ENCODE measurements at regions not wholly inside any gene's neighbourhood (a gene's known extent, or its start where the extent isn't known, plus 50 kb on each side); places are given as distances from the start of the nearest gene placed in this dataset.

DNA sequence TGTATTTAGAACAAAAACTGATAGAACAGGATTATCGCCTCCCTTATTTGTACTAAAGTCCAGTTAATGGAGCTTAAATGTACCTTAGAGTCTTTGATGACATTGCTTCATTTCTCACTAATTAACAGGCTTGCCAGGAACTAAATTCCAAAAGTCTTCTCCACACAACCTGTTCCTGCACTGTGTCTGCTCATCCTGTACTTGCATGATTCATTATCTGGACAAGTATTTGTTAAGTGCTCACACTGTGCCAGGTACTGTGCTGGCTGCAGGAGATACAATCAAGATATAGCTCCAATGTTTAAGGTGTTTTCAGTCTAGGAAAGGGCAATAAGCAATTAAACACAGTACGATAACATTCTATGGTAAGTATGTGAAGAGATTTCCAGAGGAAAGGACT is 485.9 kb upstream of the TENM4 start:
- no peak overlapping the region for H3K56ac ChIP-seq (ENCODE audit: extremely low read depth, insufficient read depth, low read length)
- no peak for ATAC-seq (ENCODE audit: low read depth)
- H3K9me1 ChIP-seq (ENCODE audit: insufficient read depth, low read length): no peaks in the 10 kb centered on the region

More for the DNA sequence above, 485.9 kb upstream of the TENM4 start:
- no peak overlapping the region for H2BK120ac ChIP-seq (ENCODE audit: low read depth, low read length)
- no peak overlapping the region for H2AK9ac ChIP-seq (replicated peaks; ENCODE audit: low read depth, low read length, poor library complexity)
- no TSS peak for BruUV-seq (replicated peaks)
- WGBS, 2 experiments (ENCODE audit: extremely low coverage in 2 of 2, insufficient read length in 1 of 2): no CpG with 5 or more reads among the region's 2 CpGs
- no peak overlapping the region for H3K14ac ChIP-seq (replicated peaks; ENCODE audit: low read depth, low read length)
- ChIA-PET POLR2A (ENCODE audit: unreplicated experiment) (no interaction called here), CTCF (no interaction called here)
- no peak overlapping the region for H3K9ac ChIP-seq (ENCODE audit: low read depth, low read length)
- TF ChIP-seq BHLHE40 (IDR thresholded peaks at IDR 0.05; ENCODE audit: low read depth, low read length) (no peak), RFX5 (IDR thresholded peaks at IDR 0.05; ENCODE audit: low read depth, low read length) (no peak), MXI1 (IDR thresholded peaks at IDR 0.05; ENCODE audit: borderline replicate concordance, low read depth, low read length) (no peak), CTCF (conservative IDR thresholded peaks at IDR 0.05; ENCODE audit: low read depth, low read length) (no peak), RAD21 (IDR thresholded peaks at IDR 0.05; ENCODE audit: low read length) (no peak)
- H4K5ac ChIP-seq (ENCODE audit: low read depth, low read length): no peak overlapping the region
- no peaks in the 10 kb centered on the region for H3K36me3 ChIP-seq (ENCODE audit: control insufficient read depth, insufficient read depth, low read length)
- H2AK5ac ChIP-seq (ENCODE audit: low read depth, low read length): no peak overlapping the region
- H2AFZ ChIP-seq (replicated peaks; ENCODE audit: low read length, poor library complexity): no peak overlapping the region
- H4K91ac ChIP-seq (ENCODE audit: insufficient read depth, low read depth, low read length): no peak overlapping the region
- no peak overlapping the region for H3K27ac ChIP-seq (ENCODE audit: insufficient read depth, low read length)
- dilution Hi-C loops (cut with HindIII; ENCODE audit: low sequenced_read_pairs, unreplicated experiment): no loop called here
- H3K79me1 ChIP-seq (ENCODE audit: low read depth in 1 of 2, low read length in 2 of 2): no peaks in the 10 kb centered on the region
- no peak overlapping the region for H3K4me3 ChIP-seq (ENCODE audit: insufficient read depth, low read depth, low read length)
- H2BK20ac ChIP-seq (ENCODE audit: low read depth, low read length): no peak overlapping the region
- H3K4me2 ChIP-seq (ENCODE audit: low read depth, low read length): no peak overlapping the region
- no peak overlapping the region for H2BK15ac ChIP-seq (ENCODE audit: low read depth, low read length)
- in situ Hi-C loops (cut with MboI; ENCODE audit: low sequenced_read_pairs): no loop called here
- H3K23ac ChIP-seq (ENCODE audit: low read depth, low read length): no peak overlapping the region
- intact Hi-C loops (cut with micrococcal nuclease): no loop called here
- no peaks in the 10 kb centered on the region for H3K4me1 ChIP-seq (ENCODE audit: control insufficient read depth, insufficient read depth, low read length)
- no peak overlapping the region for H3K4ac ChIP-seq (ENCODE audit: low read depth, low read length)
- no peaks in the 10 kb centered on the region for H3K9me3 ChIP-seq (ENCODE audit: control insufficient read depth, insufficient read depth, low read length)
- H4K20me1 ChIP-seq (ENCODE audit: insufficient read depth, low read length): no peaks in the 10 kb centered on the region
- no peak overlapping the region for H4K8ac ChIP-seq (ENCODE audit: low read depth in 2 of 2, low read length in 2 of 2)
- no peak overlapping the region for H2BK5ac ChIP-seq (ENCODE audit: low read depth, low read length, poor library complexity, severe bottlenecking)
- H3K18ac ChIP-seq (ENCODE audit: low read depth, low read length): no peak overlapping the region
- no peak for DNase-seq
- no peaks in the 10 kb centered on the region for H3K27me3 ChIP-seq (ENCODE audit: control insufficient read depth, insufficient read depth, low read length)
